Ishikawa (cell line): ENCODE measurements at regions not wholly inside any gene's neighbourhood (a gene's known extent, or its start where the extent isn't known, plus 50 kb on each side); places are given as distances from the start of the nearest gene placed in this dataset.

Experiments
- CEBPB ChIP-seq: IDR thresholded peaks from 2 replicates; pipeline ENCODE4 v1.6.1; 2012
- EP300 ChIP-seq: IDR thresholded peaks from 2 replicates; pipeline ENCODE4 v1.6.1; 2012; ENCODE audit warnings: borderline replicate concordance
- MAX ChIP-seq: IDR thresholded peaks from 2 replicates; pipeline ENCODE4 v1.6.1; 2012
- RAD21 ChIP-seq: IDR thresholded peaks from 2 replicates; pipeline ENCODE4 v1.6.1; 2012; ENCODE audit warnings: low read depth
- TCF12 ChIP-seq: IDR thresholded peaks from 2 replicates; pipeline ENCODE4 v1.6.1; 2012; ENCODE audit warnings: low read depth

GRCh38 chr7:113267271-113267670, 148.9 kb upstream of the SMIM30 start:
- TF ChIP-seq TCF12 (no peak), CEBPB (no peak), EP300 (no peak), MAX (no peak), RAD21 (no peak)
